Colon (tissue), 2 donors: ENCODE measurements at regions not wholly inside any gene's neighbourhood (a gene's known extent, or its start where the extent isn't known, plus 50 kb on each side); places are given as distances from the start of the nearest gene placed in this dataset.
"Not testable (repeated sequence)": the region's sequence is repeated elsewhere in the genome, so short reads cannot be mapped to it uniquely, and the experiment has no call there.

Source experiments
- FAIRE-seq: peaks from 2 replicates; lab custom pipeline; 2012; peaks lifted over from hg19 to GRCh38; lab: Jason Lieb, UNC
- donor health status: control.
- donor health status: control.

DNA sequence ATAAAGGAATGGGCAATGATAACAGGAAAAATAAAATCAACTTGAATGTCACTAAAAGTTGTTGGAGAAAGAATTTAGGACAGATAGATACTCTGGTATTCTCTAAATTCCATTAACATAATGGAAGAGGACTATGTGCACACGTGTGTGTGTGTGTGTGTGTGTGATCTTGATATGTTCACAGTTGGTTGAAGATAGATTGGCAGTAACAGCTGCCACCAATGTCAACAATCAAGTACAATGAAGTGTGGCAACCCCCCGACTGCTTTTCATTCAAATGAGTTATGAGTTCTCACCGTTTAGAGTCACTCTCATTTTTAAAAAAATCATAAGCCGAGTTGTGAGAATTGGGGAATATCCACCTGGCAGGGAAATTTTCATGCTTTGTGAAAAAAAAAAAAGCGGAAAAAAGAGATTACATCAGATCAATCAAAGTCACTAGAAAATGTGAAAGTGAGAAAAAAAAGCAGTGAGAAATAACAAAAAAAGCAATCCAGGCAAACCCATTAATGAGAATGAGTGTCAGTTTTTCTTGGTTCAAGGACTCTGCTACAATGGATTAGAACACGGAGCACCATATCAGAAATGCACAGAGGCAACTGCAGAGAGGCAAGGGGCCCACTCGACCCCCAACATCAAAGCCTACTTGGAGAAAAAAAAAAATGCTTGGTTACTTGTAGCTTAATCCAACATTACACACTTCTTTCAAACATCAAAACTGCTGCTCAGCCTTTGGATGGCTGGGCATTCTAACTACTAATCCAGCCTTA is 414.9 kb upstream of the PITX2 start:
- FAIRE-seq, result no peak

DNA sequence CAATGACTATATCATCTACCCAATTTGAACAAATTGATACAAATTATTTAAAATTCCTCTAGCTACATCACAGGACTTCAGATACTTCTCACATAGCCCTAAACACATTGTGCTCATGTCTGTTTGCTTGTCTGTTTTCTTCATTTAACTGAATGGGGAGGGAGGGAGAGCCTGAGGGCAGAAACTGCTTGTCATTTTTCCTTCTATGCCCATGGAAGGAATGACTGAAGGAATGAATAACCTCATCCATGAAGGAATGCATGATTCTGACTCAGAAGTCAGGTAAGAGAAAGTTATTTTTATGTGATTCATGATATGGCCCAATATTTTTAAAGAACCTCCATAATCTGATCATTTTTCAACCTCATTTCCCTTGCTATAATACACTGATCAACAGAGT is 418.0 kb upstream of the PITX2 start:
- no peak for FAIRE-seq

- FAIRE-seq, result no peak
Observed at GRCh38 chr4:111043286-111043685, 420.4 kb upstream of the PITX2 start.

- FAIRE-seq, result no peak
Observed at GRCh38 chr4:111045992-111046391, 423.1 kb upstream of the PITX2 start.

DNA sequence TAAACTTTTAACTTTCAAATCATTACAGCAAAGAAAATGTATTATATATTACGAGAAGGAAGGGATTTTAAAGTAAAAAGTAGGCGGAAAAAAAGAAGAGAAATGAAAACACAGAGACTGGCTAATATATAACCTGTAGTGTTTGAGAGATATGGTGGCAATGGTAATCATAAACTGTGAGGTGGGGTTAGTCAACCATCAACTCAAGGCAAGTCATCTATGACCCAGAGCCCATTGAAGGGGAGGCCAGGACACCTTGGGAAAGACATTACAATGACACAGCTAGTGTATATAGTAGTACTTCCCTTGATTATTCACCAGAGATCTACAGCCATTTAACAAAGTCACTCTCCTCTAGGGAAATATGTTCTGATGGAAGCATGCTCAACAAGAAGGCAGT is 423.9 kb upstream of the PITX2 start:
- peak; percentile 41 for FAIRE-seq

- no peak for FAIRE-seq
Observed at GRCh38 chr4:111048316-111048715, 425.4 kb upstream of the PITX2 start.

GRCh38 chr4:111064342-111064993 is 441.6 kb upstream of the PITX2 start:
- no peak for FAIRE-seq

DNA sequence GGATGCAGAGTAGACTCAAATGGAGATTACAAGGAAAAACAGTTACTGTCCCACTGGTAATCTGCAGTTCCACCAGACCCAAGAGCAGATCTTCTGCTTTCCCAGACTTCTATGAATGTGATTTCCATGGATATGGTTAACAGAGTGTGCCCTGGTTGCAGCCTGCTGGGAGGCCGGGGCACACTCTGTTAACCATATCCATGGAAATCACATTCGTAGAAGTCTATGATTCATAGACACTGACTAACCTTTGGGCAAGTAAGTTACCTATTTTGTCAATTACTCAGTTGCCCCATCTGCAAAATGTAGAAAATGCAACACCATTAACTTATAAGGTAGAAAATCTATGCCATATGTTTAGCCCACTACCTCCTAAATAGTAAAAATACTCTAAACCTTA is 443.1 kb upstream of the PITX2 start:
- FAIRE-seq, result no peak

DNA sequence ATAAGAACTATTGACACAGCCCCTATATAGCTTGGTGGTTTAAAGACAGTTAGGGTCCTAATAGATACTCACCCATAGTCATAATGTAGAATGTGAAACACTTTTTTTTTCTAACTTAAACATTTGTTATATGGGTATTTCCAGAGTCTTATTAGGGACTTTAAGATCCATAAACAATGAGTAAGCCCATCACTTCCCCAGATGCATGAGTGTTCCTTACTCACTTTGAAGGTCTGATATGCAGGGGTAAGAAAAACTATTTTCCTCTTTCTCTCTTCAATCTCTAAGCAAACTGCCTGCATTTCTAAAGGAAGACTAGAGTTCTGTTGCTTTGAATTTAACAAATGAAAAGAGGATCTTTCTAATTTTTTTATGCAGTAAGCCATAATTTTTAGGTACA is 443.6 kb upstream of the PITX2 start:
- no peak for FAIRE-seq

DNA sequence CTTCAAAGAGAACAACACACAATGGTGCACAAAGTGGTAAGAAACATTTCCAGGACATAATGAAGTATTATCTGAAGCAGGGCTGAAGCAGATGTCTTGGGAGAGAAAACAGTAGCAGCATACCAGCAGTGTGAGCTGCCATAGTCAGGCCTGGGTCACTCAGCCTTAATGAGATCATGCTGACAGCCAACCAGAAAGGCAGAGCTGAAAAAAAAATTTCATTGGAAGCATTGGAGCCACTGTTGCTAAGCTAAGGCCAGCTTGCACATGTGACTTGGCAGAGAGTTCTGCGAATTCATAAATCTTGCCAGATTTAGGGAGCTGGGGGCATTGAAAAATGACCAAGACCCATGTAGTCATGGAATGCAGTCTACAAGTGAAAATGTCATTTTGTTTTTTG is 444.0 kb upstream of the PITX2 start:
- FAIRE-seq, result no peak

DNA sequence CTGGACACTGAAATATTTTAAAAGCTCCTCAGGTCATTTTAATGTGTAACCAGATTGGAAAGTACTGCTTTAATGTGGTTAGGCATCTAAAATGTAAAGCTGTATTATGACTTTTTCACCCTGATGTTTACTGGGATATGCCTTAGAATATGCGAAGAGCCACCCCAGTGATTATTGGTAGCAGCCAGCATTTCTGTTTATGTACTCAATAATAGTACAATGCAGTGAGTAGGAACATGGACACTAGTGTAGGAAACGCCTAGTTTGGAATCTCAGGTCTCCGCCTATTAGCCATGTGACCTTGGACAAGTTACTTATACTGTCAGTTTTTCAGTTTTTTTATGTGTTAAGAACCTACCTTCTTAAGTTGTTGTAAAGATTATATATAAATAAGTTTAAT is 446.0 kb upstream of the PITX2 start:
- no peak for FAIRE-seq

DNA sequence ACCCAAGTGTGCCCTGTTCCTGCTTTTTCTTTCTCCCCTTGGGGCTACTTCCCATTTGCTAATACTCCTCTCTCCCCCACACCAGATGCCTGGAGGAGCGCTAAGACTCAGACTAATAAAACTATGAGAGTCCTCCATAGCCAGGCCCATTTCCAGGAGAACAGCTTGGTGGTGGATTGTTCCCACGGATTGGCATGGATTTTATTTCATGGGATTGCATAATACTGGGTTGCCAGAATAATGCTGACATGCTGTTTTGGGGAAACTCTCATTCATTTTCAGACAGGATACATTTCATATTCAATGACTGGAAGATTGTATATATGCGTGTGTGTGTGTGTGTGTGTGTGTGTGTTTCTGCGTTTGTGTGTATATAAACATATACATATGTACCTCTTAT is 447.5 kb upstream of the PITX2 start:
- FAIRE-seq, result no peak

GRCh38 chr4:111074523-111075114 is 451.7 kb upstream of the PITX2 start:
- FAIRE-seq, result no peak

GRCh38 chr4:111076299-111076698 is 453.4 kb upstream of the PITX2 start:
- not testable (repeated sequence) for FAIRE-seq

DNA sequence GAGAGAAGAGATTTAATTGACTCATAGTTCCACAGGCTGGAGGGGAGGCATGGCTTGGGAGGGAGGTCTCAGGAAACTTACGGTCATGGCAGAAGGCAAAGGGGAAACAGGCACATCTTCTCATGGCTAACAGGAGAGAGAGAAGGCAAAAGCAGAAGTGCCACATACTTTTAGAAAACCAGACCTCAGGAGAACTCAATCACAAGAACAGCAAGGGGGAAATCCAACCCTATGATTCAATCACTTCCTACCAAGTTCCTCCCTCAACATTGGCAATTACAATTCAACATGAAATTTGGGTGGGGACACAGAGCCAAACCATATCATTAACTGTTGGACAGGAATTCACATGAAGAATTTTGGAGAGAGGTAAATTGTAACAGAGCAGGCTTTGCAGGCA is 485.3 kb upstream of the PITX2 start:
- FAIRE-seq, result no peak

- no peak for FAIRE-seq
Observed at GRCh38 chr4:111113591-111113990, 490.7 kb upstream of the PITX2 start.

DNA sequence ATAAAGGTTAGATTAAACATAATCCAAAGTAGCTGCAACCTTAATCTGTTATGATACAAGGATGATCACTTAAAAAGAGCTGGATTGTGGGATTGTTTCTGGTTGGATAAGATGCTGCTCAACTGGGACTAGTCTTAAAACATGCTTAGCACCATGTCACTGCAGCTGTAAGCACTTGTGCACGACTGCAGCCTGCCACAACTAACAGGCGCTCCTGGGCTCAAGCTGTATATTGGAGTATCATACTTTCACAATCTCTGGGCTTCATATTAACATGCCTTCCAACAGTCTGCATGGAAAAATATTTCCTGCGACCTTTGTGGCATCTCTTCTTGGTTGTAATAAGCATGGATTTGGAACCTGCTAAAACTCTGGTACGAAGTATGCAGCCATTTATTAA is 493.0 kb upstream of the PITX2 start:
- no peak for FAIRE-seq

DNA sequence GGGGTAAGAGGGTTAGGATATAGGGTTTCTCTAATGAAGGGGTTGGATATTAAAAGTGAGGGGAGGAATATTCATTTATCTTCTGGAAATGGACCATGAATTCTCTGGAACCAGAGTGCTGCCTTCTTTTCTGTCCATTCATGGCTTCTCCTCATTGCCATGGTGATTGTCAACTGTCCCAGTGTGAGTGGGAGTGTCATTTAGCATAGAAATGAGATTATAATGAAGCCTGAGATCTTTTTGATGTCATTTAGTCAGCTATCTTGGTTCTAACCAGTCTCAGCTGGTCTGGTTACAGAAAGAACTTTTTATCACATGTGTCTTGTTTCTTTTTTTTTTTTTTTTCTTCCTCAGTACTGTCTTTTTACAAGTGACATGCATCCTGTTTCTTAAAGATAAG is 497.3 kb upstream of the PITX2 start:
- no peak for FAIRE-seq

DNA sequence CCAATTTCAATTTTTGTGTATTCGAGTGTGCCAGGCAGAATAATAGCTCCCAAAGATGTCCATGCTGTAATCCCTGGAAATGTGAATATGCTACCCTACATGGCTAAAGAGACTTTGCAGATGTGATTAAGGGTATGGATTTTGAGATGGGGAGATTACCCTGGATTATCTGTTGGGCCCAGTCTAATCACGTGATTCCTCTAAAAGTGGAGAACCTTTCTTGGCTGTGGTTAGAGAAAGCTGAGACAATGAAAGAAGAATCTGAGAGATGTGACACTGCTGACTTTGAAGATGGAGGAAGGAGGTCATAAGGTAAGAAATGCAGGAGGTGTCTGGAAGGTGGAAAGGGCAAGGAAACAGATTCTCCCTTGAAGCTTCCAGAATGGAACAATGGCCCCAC is 503.5 kb upstream of the PITX2 start:
- FAIRE-seq, result no peak

DNA sequence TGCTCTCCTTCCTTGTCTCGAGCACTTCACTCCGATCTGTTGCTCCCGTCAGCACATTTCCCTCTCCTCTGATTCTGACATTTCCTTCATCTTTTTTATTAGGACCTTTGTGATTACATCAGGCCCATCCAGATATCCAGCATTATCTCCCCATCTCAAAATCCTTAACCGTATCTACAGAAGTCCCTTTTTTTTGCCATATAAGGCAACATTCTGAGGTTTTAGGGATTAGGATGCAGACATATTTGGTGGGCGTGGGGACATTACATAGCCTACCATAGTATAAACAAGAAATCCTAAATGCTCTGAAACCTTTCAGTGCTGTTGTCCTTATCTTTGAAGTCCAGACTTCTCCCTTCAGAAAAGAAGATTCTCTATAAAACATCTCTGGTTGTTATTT is 505.0 kb upstream of the PITX2 start:
- no peak for FAIRE-seq

DNA sequence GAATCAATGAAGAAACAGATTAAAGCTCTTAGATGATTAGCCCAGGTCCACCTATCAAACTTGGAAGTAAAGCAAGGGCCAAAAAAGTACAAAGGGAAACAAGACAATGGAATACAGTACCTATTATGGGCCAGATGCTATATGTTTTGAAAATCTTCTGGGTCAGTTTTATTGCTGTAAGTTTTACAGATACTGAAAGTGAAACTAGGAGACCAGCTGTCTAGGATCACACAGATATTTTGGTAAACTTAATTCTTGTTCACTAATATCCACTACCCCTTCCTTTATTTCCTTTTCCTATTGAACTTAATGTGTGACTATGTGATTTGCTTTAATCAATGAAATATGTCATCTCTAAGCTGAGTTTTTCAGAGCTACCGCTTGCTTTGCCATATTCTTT is 505.4 kb upstream of the PITX2 start:
- no peak for FAIRE-seq

- no peak for FAIRE-seq
Observed at GRCh38 chr4:111136438-111136837, 513.6 kb upstream of the PITX2 start.

GRCh38 chr4:111136967-111137366 is 514.1 kb upstream of the PITX2 start:
- no peak for FAIRE-seq

- no peak for FAIRE-seq
Observed at GRCh38 chr4:111143510-111143909, 520.6 kb upstream of the PITX2 start.
